SK-N-SH treated with all-trans-retinoic acid at 6 μM for 48 hours (cell line): ENCODE measurements at regions not wholly inside any gene's neighbourhood (a gene's known extent, or its start where the extent isn't known, plus 50 kb on each side); places are given as distances from the start of the nearest gene placed in this dataset.

Experiments used
- ATAC-seq: fragments of 200-7000 bp; cut with Tn5 transposase; 3 replicates; pipeline ENCODE4 v1.9.1; 2020; ENCODE audit warnings: mild to moderate bottlenecking, moderate library complexity
- ARNTL ChIP-seq: fragments of 450-650 bp; formaldehyde crosslinking; IDR thresholded peaks from 2 replicates; pipeline ENCODE4 v1.5.0; 2020; ENCODE audit warnings: low read depth, mild to moderate bottlenecking, moderate library complexity, borderline replicate concordance
- BACH2 ChIP-seq: fragments of 250-450 bp; sonication (Bioruptor Pico); IDR thresholded peaks from 2 replicates; pipeline ENCODE4 v1.9.0; 2021; ENCODE audit warnings: mild to moderate bottlenecking, borderline replicate concordance
- CREB5 ChIP-seq: fragments of 250-450 bp; sonication (Bioruptor Pico); IDR thresholded peaks from 2 replicates; pipeline ENCODE4 v1.5.1; 2020; ENCODE audit warnings: low read depth, mild to moderate bottlenecking, moderate library complexity
- CSDC2 ChIP-seq: fragments of 250-450 bp; sonication (Bioruptor Pico); IDR thresholded peaks from 2 replicates; pipeline ENCODE4 v1.5.0; 2020; ENCODE audit warnings: mild to moderate bottlenecking, moderate library complexity
- CSRNP3 ChIP-seq: fragments of 250-450 bp; sonication (Bioruptor Pico); IDR thresholded peaks from 2 replicates; pipeline ENCODE4 v1.5.1; 2021; ENCODE audit warnings: mild to moderate bottlenecking, moderate library complexity
- ESRRG ChIP-seq: fragments of 250-450 bp; sonication (Bioruptor Pico); IDR thresholded peaks from 2 replicates; pipeline ENCODE4 v1.6.1; 2021; ENCODE audit warnings: mild to moderate bottlenecking
- GLIS3 ChIP-seq: fragments of 250-450 bp; sonication (Bioruptor Pico); IDR thresholded peaks from 2 replicates; pipeline ENCODE4 v1.5.0; 2020; ENCODE audit warnings: mild to moderate bottlenecking, moderate library complexity
- ISL1 ChIP-seq: fragments of 250-450 bp; sonication (Bioruptor Pico); IDR thresholded peaks from 2 replicates; pipeline ENCODE4 v2.1.2; 2022; ENCODE audit warnings: mild to moderate bottlenecking, moderate library complexity
- PATZ1 ChIP-seq: fragments of 250-450 bp; sonication (Bioruptor Pico); IDR thresholded peaks from 2 replicates; pipeline ENCODE4 v1.8.0; 2020; ENCODE audit warnings: mild to moderate bottlenecking, moderate library complexity, borderline replicate concordance
- SNAI2 ChIP-seq: fragments of 250-450 bp; sonication (Bioruptor Pico); IDR thresholded peaks from 2 replicates; pipeline ENCODE4 v1.5.0; 2020; ENCODE audit warnings: mild to moderate bottlenecking, moderate library complexity
- TCF4 ChIP-seq: fragments of 250-450 bp; sonication (Bioruptor Pico); IDR thresholded peaks from 2 replicates; pipeline ENCODE4 v1.8.0; 2021; ENCODE audit warnings: mild to moderate bottlenecking, moderate library complexity, borderline replicate concordance
- TOX ChIP-seq: fragments of 250-450 bp; sonication (Bioruptor Pico); IDR thresholded peaks from 2 replicates; pipeline ENCODE4 v1.8.0; 2021; ENCODE audit warnings: mild to moderate bottlenecking, moderate library complexity, borderline replicate concordance
- TSHZ2 ChIP-seq: fragments of 250-450 bp; sonication (Bioruptor Pico); IDR thresholded peaks from 2 replicates; pipeline ENCODE4 v1.5.0; 2020; ENCODE audit warnings: mild to moderate bottlenecking, moderate library complexity
- ZC3H10 ChIP-seq: fragments of 250-450 bp; sonication (Bioruptor Pico); IDR thresholded peaks from 2 replicates; pipeline ENCODE4 v1.5.1; 2021; ENCODE audit warnings: mild to moderate bottlenecking, moderate library complexity
- ZFP3 ChIP-seq: fragments of 250-450 bp; sonication (Bioruptor Pico); IDR thresholded peaks from 2 replicates; pipeline ENCODE4 v1.5.0; 2020; ENCODE audit warnings: mild to moderate bottlenecking, moderate library complexity
- ZFP30 ChIP-seq: fragments of 450-650 bp; formaldehyde crosslinking; IDR thresholded peaks from 2 replicates; pipeline ENCODE4 v1.5.0; 2022; ENCODE audit warnings: mild to moderate bottlenecking, moderate library complexity
- ZNF70 ChIP-seq: fragments of 450-650 bp; formaldehyde crosslinking; IDR thresholded peaks from 2 replicates; pipeline ENCODE4 v1.5.0; 2020; ENCODE audit warnings: mild to moderate bottlenecking, moderate library complexity
- ZNF8 ChIP-seq: fragments of 450-650 bp; formaldehyde crosslinking; IDR thresholded peaks from 2 replicates; pipeline ENCODE4 v1.5.0; 2020; ENCODE audit warnings: mild to moderate bottlenecking, moderate library complexity
- TF ChIP-seq, protein P1 (sequence below): fragments of 250-450 bp; sonication (Bioruptor Pico); IDR thresholded peaks from 2 replicates; pipeline ENCODE4 v1.8.0; 2021; ENCODE audit warnings: low read depth, mild to moderate bottlenecking, moderate library complexity, borderline replicate concordance

- TF ChIP-seq CSDC2 (no peak), CREB5 (CRISPR knock-in tag) (no peak), CSRNP3 (CRISPR knock-in tag) (no peak), ESRRG (CRISPR knock-in tag) (no peak)
- ATAC-seq, result no peak
These were observed 100.3 kb downstream of the PCSK1 start for GRCh38 chr5:96332535-96333366.

- ATAC-seq, result no peak
- no peak for TF ChIP-seq ZFP3
- TF ChIP-seq BACH2 (CRISPR knock-in tag), result no peak
- TF ChIP-seq SNAI2 (CRISPR knock-in tag), result no peak
- no peak for TF ChIP-seq ZNF8 (CRISPR knock-in tag)
- no peak for TF ChIP-seq CSRNP3 (CRISPR knock-in tag)
- no peak for TF ChIP-seq ISL1
- TF ChIP-seq ZNF70 (CRISPR knock-in tag), result no peak
- TF ChIP-seq CSDC2, result no peak
- no peak for TF ChIP-seq TOX (CRISPR knock-in tag)
- TF ChIP-seq TCF4, result no peak
- no peak for TF ChIP-seq ARNTL (CRISPR knock-in tag)
- TF ChIP-seq ZC3H10 (CRISPR knock-in tag), result no peak
- TF ChIP-seq, protein P1, sequence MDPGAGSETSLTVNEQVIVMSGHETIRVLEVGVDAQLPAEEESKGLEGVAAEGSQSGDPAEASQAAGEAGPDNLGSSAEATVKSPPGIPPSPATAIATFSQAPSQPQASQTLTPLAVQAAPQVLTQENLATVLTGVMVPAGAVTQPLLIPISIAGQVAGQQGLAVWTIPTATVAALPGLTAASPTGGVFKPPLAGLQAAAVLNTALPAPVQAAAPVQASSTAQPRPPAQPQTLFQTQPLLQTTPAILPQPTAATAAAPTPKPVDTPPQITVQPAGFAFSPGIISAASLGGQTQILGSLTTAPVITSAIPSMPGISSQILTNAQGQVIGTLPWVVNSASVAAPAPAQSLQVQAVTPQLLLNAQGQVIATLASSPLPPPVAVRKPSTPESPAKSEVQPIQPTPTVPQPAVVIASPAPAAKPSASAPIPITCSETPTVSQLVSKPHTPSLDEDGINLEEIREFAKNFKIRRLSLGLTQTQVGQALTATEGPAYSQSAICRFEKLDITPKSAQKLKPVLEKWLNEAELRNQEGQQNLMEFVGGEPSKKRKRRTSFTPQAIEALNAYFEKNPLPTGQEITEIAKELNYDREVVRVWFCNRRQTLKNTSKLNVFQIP, result no peak
- TF ChIP-seq, all 23 proteins: peak for 0
These were observed 101.2 kb downstream of the PCSK1 start for GRCh38 chr5:96331681-96332361.

GRCh38 chr5:96331210-96331609 is 101.8 kb downstream of the PCSK1 start:
- ATAC-seq, result peak; percentile 8; the same call in 1 of the 3 replicates
- TF ChIP-seq CSDC2 (no peak), ESRRG (CRISPR knock-in tag) (no peak)

DNA sequence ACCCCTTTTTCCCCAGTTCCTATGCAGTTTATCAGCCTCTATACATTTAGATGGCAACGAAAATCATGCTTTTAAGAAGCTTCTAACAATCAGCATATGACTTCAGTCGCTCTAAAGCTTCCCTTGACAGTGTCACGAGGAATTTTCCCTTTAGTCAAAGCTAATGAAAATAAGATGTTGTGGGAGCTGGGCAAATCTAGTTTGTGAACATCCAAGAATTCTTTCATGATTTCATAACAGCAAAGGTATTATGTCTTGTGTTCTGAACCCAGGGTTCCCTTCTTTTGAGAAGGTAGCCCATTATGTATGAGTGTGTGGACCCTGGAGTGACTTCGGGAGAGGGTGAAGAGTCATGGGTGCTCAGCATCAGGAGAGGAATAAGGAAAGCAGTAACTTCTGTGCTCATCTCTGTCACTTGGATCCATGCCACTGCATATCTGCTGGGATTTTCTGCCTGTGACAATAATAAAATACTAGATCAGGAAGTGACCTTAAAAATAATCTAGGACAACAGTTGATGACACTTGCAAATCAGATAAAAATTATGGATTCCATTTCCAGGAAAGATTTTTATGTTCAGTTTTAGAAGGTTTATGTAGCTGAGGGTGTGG is 102.4 kb downstream of the PCSK1 start:
- ATAC-seq, result peak; percentile 62
- TF ChIP-seq CSRNP3 (CRISPR knock-in tag), result no peak
- no peak for TF ChIP-seq CREB5 (CRISPR knock-in tag)
- TF ChIP-seq PATZ1 (CRISPR knock-in tag), result no peak
- TF ChIP-seq ESRRG (CRISPR knock-in tag), result no peak
- TF ChIP-seq ARNTL (CRISPR knock-in tag), result no peak
- no peak for TF ChIP-seq ISL1
- no peak for TF ChIP-seq CSDC2
- TF ChIP-seq ZNF70 (CRISPR knock-in tag), result no peak
- no peak for TF ChIP-seq ZFP30 (CRISPR knock-in tag)
- TF ChIP-seq SNAI2 (CRISPR knock-in tag), result no peak
- no peak for TF ChIP-seq GLIS3
- no peak for TF ChIP-seq TSHZ2
- TF ChIP-seq ZNF8 (CRISPR knock-in tag), result no peak
- no peak for TF ChIP-seq TOX (CRISPR knock-in tag)
